Neuronal stem cell (in vitro differentiated cells): ENCODE measurements at regions not wholly inside any gene's neighbourhood (a gene's known extent, or its start where the extent isn't known, plus 50 kb on each side); places are given as distances from the start of the nearest gene placed in this dataset.
"Not testable (repeated sequence)": the region's sequence is repeated elsewhere in the genome, so short reads cannot be mapped to it uniquely, and the experiment has no call there.

Experiments
- DNase-seq: peaks from one replicate; pipeline ENCODE4 v3.0.0-alpha.2; 2013; ENCODE audit warnings: low spot score
- H2AFZ ChIP-seq: one replicate; pipeline ENCODE4 v1.6.1; 2013; ENCODE audit warnings: mild to moderate bottlenecking, low read length, inconsistent platforms
- H2AK5ac ChIP-seq: 2 replicates; pipeline ENCODE4 v1.6.1; 2013; ENCODE audit warnings: low read depth, mild to moderate bottlenecking, inconsistent platforms, low read length, moderate library complexity, mixed read lengths
- H2BK120ac ChIP-seq: 2 replicates; pipeline ENCODE4 v1.6.1; 2013; ENCODE audit warnings: low read depth, mild to moderate bottlenecking, inconsistent platforms, low read length, moderate library complexity, mixed read lengths
- H2BK12ac ChIP-seq: one replicate; pipeline ENCODE4 v1.6.1; 2013; ENCODE audit warnings: low read length, inconsistent platforms
- H2BK15ac ChIP-seq: 2 replicates; pipeline ENCODE4 v1.6.1; 2013; ENCODE audit warnings: mild to moderate bottlenecking, low read length, inconsistent platforms, mixed read lengths
- H2BK5ac ChIP-seq: one replicate; pipeline ENCODE4 v1.6.1; 2013; ENCODE audit warnings: inconsistent platforms, mild to moderate bottlenecking, low read length, moderate library complexity
- H3K14ac ChIP-seq: one replicate; pipeline ENCODE4 v1.6.1; 2013; ENCODE audit warnings: low read length, inconsistent platforms
- H3K18ac ChIP-seq: 2 replicates; pipeline ENCODE4 v1.6.1; 2013; ENCODE audit warnings: low read length, inconsistent platforms
- H3K23ac ChIP-seq: 2 replicates; pipeline ENCODE4 v1.6.1; 2013; ENCODE audit warnings: low read depth, mild to moderate bottlenecking, mixed read lengths, low read length, inconsistent platforms; ENCODE audit not compliant: poor library complexity
- H3K27ac ChIP-seq: replicated peaks from 3 replicates; pipeline ENCODE4 v1.5.1; 2013; ENCODE audit warnings: low read length, inconsistent platforms
- H3K27me3 ChIP-seq, 3 experiments: 2 replicates each; pipeline ENCODE4 v1.6.1; 2013; ENCODE audit warnings: low read length in 3 of 3, mild to moderate bottlenecking in 2 of 3, inconsistent platforms in 1 of 3, low read depth in 1 of 3, mixed read lengths in 1 of 3, moderate library complexity in 1 of 3; ENCODE audit not compliant: control insufficient read depth in 3 of 3, insufficient read depth in 3 of 3
- H3K36me3 ChIP-seq, 2 donors: replicated peaks in 1 of 2; 2 replicates each; pipeline ENCODE4 v1.6.1; 2013; ENCODE audit warnings: low read length in 2 of 2; ENCODE audit not compliant: control insufficient read depth in 2 of 2, insufficient read depth in 2 of 2
- H3K4ac ChIP-seq: 2 replicates; pipeline ENCODE4 v1.6.1; 2013; ENCODE audit warnings: inconsistent platforms, mild to moderate bottlenecking, low read length, moderate library complexity
- H3K4me1 ChIP-seq, 2 donors: 1 replicate in 1 of 2; 2 replicates in 1 of 2; pipeline ENCODE4 v1.6.1; 2013; ENCODE audit warnings: low read length in 2 of 2, low read depth in 1 of 2; ENCODE audit not compliant: control insufficient read depth in 2 of 2, insufficient read depth in 1 of 2
- H3K4me2 ChIP-seq: one replicate; pipeline ENCODE4 v1.6.1; 2013; ENCODE audit warnings: mild to moderate bottlenecking, low read length, inconsistent platforms; ENCODE audit not compliant: insufficient read depth, poor library complexity, severe bottlenecking
- H3K4me3 ChIP-seq, 2 donors: 2 replicates each; pipeline ENCODE4 v1.5.1; 2013; ENCODE audit warnings: low read length in 2 of 2, mild to moderate bottlenecking in 2 of 2, inconsistent platforms in 1 of 2, moderate library complexity in 1 of 2
- H3K79me1 ChIP-seq: one replicate; pipeline ENCODE4 v1.6.1; 2013; ENCODE audit warnings: low read depth, mild to moderate bottlenecking, inconsistent platforms, low read length, moderate library complexity
- H3K9ac ChIP-seq: one replicate; pipeline ENCODE4 v1.6.1; 2013; ENCODE audit warnings: mild to moderate bottlenecking, low read depth, low read length, inconsistent platforms; ENCODE audit not compliant: poor library complexity
- H3K9me3 ChIP-seq, 2 donors: replicated peaks in 1 of 2; 2 replicates each; pipeline versions ENCODE3 to v1.6.1; 2013; ENCODE audit warnings: low read length in 2 of 2, mild to moderate bottlenecking in 2 of 2, inconsistent platforms in 1 of 2, low read depth in 1 of 2, mixed read lengths in 1 of 2, moderate library complexity in 1 of 2; ENCODE audit not compliant: control insufficient read depth in 2 of 2, insufficient read depth in 1 of 2
- H4K8ac ChIP-seq: one replicate; pipeline ENCODE4 v1.6.1; 2013; ENCODE audit warnings: low read depth, mild to moderate bottlenecking, inconsistent platforms, low read length, moderate library complexity
- H4K91ac ChIP-seq: one replicate; pipeline ENCODE4 v1.6.1; 2013; ENCODE audit warnings: low read length, low read depth, mild to moderate bottlenecking, inconsistent platforms; ENCODE audit not compliant: poor library complexity
- WGBS, 2 donors: extraction: QIAGEN DNeasy Blood & Tissue Kit; methylation state at CpG; one replicate each; pipeline ENCODE4 v1.1.7; 2013; ENCODE audit warnings: missing lambda C conversion rate in 2 of 2, mixed read lengths in 1 of 2; ENCODE audit not compliant: insufficient read length in 2 of 2, insufficient replicate concordance in 1 of 2; ENCODE audit errors: extremely low coverage in 2 of 2; 5-methylcytosine and 5-hydroxymethylcytosine counted together

DNA sequence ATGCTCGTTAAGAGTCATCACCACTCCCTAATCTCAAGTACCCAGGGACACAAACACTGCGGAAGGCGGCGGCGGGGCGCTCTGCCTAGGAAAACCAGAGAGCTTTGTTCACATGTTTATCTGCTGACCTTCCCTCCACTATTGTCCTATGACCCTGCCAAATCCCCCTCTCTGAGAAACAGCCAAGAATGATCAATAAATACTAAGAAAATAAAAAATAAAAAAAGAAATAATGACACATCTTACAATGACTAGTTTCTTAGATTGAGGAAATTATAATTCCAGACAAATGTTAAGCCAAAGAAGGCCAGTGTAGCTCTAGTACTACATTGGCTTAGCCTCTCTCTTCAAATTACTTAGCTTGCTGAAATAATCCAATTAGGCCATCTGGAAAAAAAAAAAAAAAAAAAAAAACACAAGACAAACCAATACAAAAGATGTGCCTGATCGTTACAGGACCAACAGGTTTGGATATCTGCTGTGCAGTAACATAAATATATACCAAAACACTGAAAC is 58.0 kb downstream of the ANXA2R start:
- H2BK120ac ChIP-seq, result no peak overlapping the region
- WGBS, 2 donors, result no CpG with 5 or more reads among the region's 7 CpGs
- H3K27ac ChIP-seq, result no peak overlapping the region

DNA sequence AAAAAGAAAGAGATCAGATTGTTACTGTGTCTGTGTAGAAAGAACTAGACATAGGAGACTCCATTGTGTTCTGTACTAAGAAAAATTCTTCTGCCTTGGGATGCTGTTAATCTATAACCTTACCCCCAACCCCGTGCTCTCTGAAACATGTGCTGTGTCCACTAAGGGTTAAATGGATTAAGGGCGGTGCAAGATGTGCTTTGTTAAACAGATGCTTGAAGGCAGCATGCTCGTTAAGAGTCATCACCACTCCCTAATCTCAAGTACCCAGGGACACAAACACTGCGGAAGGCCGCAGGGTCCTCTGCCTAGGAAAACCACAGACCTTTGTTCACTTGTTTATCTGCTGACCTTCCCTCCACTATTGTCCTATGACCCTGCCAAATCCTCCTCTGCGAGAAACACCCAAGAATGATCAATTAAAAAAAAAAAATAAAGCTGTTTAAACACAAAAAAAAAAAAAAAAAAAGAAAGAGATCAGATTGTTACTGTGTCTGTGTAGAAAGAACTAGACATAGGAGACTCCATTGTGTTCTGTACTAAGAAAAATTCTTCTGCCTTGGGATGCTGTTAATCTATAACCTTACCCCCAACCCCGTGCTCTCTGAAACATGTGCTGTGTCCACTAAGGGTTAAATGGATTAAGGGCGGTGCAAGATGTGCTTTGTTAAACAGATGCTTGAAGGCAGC is 58.6 kb downstream of the ANXA2R start:
- not testable (repeated sequence) for H2AFZ ChIP-seq, H3K27ac ChIP-seq, H4K91ac ChIP-seq, H3K4ac ChIP-seq, H3K18ac ChIP-seq, H2BK120ac ChIP-seq, H3K9me3 ChIP-seq, H2BK5ac ChIP-seq, DNase-seq, H2BK12ac ChIP-seq, H4K8ac ChIP-seq, H3K4me3 ChIP-seq, H2AK5ac ChIP-seq, H3K4me2 ChIP-seq, H3K4me1 ChIP-seq, H2BK15ac ChIP-seq, H3K9ac ChIP-seq, H3K14ac ChIP-seq, H3K27me3 ChIP-seq, H3K79me1 ChIP-seq, H3K23ac ChIP-seq, H3K36me3 ChIP-seq
- WGBS, 2 donors, result no CpG with 5 or more reads among the region's 8 CpGs

More for the DNA sequence above, 58.0 kb downstream of the ANXA2R start:
- Histone ChIP-seq H2AFZ (no peak overlapping the region), H3K23ac (no peak overlapping the region), H3K9me3 (peaks cover 0 to 2% of the 10 kb centered on the region in 2 donors), H2BK15ac (no peak overlapping the region), H3K27me3 (no peaks in the 10 kb centered on the region), H3K9ac (no peak overlapping the region), H3K14ac (no peak overlapping the region), H2BK12ac (no peak overlapping the region), H3K4me1 (peaks cover 1 to 3% of the 10 kb centered on the region in 2 donors), H3K18ac (no peak overlapping the region), H3K79me1 (no peaks in the 10 kb centered on the region), H4K91ac (no peak overlapping the region), H3K4me2 (no peak overlapping the region), H3K4ac (no peak overlapping the region), H2BK5ac (no peak overlapping the region), H2AK5ac (no peak overlapping the region), H3K4me3 (no peak overlapping the region), H4K8ac (no peak overlapping the region), H3K36me3 (no peaks in the 10 kb centered on the region)
- no peak for DNase-seq

DNA sequence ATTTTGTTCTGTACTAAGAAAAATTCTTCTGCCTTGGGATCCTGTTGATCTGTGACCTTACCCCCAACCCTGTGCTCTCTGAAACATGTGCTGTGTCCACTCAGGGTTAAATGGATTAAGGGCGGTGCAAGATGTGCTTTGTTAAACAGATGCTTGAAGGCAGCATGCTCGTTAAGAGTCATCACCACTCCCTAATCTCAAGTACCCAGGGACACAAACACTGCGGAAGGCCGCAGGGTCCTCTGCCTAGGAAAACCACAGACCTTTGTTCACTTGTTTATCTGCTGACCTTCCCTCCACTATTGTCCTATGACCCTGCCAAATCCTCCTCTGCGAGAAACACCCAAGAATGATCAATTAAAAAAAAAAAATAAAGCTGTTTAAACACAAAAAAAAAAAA is 59.1 kb downstream of the ANXA2R start:
- not testable (repeated sequence) for H3K79me1 ChIP-seq, H3K9ac ChIP-seq

DNA sequence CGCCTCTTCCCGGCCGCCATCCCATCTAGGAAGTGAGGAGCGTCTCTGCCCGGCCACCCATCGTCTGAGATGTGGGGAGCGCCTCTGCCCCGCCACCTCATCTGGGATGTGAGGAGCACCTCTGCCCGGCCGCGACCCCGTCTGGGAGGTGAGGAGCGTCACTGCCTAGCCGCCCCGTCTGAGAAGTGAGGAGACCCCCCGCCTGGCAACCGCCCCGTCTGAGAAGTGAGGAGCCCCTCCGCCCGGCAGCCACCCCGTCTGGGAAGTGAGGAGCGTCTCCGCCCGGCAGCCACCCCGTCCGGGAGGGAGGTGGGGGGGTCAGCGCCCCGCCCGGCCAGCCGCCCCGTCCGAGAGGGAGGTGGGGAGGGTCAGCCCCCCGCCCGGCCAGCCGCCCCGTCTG is 59.7 kb downstream of the ANXA2R start:
- WGBS, 2 donors, result no CpG with 5 or more reads among the region's 36 CpGs

More for the DNA sequence above, 59.1 kb downstream of the ANXA2R start:
- not testable (repeated sequence) for H3K23ac ChIP-seq, H3K4me3 ChIP-seq, H3K14ac ChIP-seq, H2AFZ ChIP-seq, H3K4me2 ChIP-seq, H2BK12ac ChIP-seq, H2BK120ac ChIP-seq, H2AK5ac ChIP-seq, H2BK5ac ChIP-seq, H3K4ac ChIP-seq, H4K8ac ChIP-seq, H4K91ac ChIP-seq, H2BK15ac ChIP-seq, H3K18ac ChIP-seq, H3K36me3 ChIP-seq, H3K9me3 ChIP-seq, H3K27me3 ChIP-seq, H3K27ac ChIP-seq, DNase-seq, H3K4me1 ChIP-seq
- WGBS, 2 donors, result no CpG with 5 or more reads among the region's 5 CpGs

More for the DNA sequence above, 59.7 kb downstream of the ANXA2R start:
- H3K9ac ChIP-seq, H3K4ac ChIP-seq, H3K4me3 ChIP-seq, H3K27me3 ChIP-seq, H3K27ac ChIP-seq, H3K9me3 ChIP-seq, H3K79me1 ChIP-seq, DNase-seq, H2BK120ac ChIP-seq, H3K4me2 ChIP-seq, H2AFZ ChIP-seq, H3K36me3 ChIP-seq, H2BK15ac ChIP-seq, H3K4me1 ChIP-seq, H3K18ac ChIP-seq, H4K91ac ChIP-seq, H3K14ac ChIP-seq, H3K23ac ChIP-seq, H2BK12ac ChIP-seq, H2BK5ac ChIP-seq, H4K8ac ChIP-seq, H2AK5ac ChIP-seq: not testable (repeated sequence)
